Trophoblast cell (in vitro differentiated cells and primary cell): ENCODE measurements at regions not wholly inside any gene's neighbourhood (a gene's known extent, or its start where the extent isn't known, plus 50 kb on each side); places are given as distances from the start of the nearest gene placed in this dataset.
"Not testable (repeated sequence)": the region's sequence is repeated elsewhere in the genome, so short reads cannot be mapped to it uniquely, and the experiment has no call there.

Experiments used
- DNase-seq, 2 donors: peaks; one replicate each; pipeline ENCODE4 v3.0.0-alpha.2; 2016
- H2AFZ ChIP-seq: 2 replicates; pipeline ENCODE4 v1.6.1; 2013; ENCODE audit warnings: low read length, moderate library complexity, mild to moderate bottlenecking; ENCODE audit not compliant: insufficient read depth, poor library complexity
- H2AK5ac ChIP-seq: 2 replicates; pipeline ENCODE4 v1.6.1; 2013; ENCODE audit warnings: mild to moderate bottlenecking, low read length
- H2BK120ac ChIP-seq: 2 replicates; pipeline ENCODE4 v1.6.1; 2013; ENCODE audit warnings: low read length, mild to moderate bottlenecking, moderate library complexity; ENCODE audit not compliant: insufficient read depth, poor library complexity
- H2BK12ac ChIP-seq: 2 replicates; pipeline ENCODE4 v1.6.1; 2013; ENCODE audit warnings: mild to moderate bottlenecking, low read length, moderate library complexity
- H2BK5ac ChIP-seq: 2 replicates; pipeline ENCODE4 v1.6.1; 2013; ENCODE audit warnings: low read length, low read depth, moderate library complexity, mild to moderate bottlenecking; ENCODE audit not compliant: poor library complexity
- H3K14ac ChIP-seq: 2 replicates; pipeline ENCODE4 v1.6.1; 2013; ENCODE audit warnings: mild to moderate bottlenecking, low read length
- H3K18ac ChIP-seq: 2 replicates; pipeline ENCODE4 v1.6.1; 2013; ENCODE audit warnings: mild to moderate bottlenecking, low read length
- H3K23ac ChIP-seq: 2 replicates; pipeline ENCODE4 v1.6.1; 2013; ENCODE audit warnings: low read length
- H3K27ac ChIP-seq: 2 replicates; pipeline ENCODE4 v1.5.1; 2013; ENCODE audit warnings: low read depth, mild to moderate bottlenecking, inconsistent platforms, low read length, moderate library complexity
- H3K27me3 ChIP-seq: 2 replicates; pipeline ENCODE4 v1.6.1; 2013; ENCODE audit warnings: inconsistent platforms, mild to moderate bottlenecking, low read length, moderate library complexity; ENCODE audit not compliant: insufficient read depth
- H3K36me3 ChIP-seq, 2 experiments: 1 replicate in 1 of 2; 2 replicates in 1 of 2; pipeline ENCODE4 v1.6.1; 2013; ENCODE audit warnings: low read length in 2 of 2, mild to moderate bottlenecking in 2 of 2, moderate library complexity in 1 of 2; ENCODE audit not compliant: insufficient read depth in 2 of 2, control insufficient read depth in 1 of 2
- H3K4ac ChIP-seq: 2 replicates; pipeline ENCODE4 v1.6.1; 2013; ENCODE audit warnings: low read depth, mild to moderate bottlenecking, low read length, moderate library complexity
- H3K4me1 ChIP-seq, 2 experiments: 1 replicate in 1 of 2; 2 replicates in 1 of 2; pipeline ENCODE4 v1.6.1; 2013; ENCODE audit warnings: low read length in 2 of 2, mild to moderate bottlenecking in 2 of 2, moderate library complexity in 1 of 2; ENCODE audit not compliant: insufficient read depth in 2 of 2, control insufficient read depth in 1 of 2
- H3K4me2 ChIP-seq: 2 replicates; pipeline ENCODE4 v1.6.1; 2013; ENCODE audit warnings: inconsistent platforms, mild to moderate bottlenecking, low read length, moderate library complexity
- H3K4me3 ChIP-seq: 2 replicates; pipeline ENCODE4 v1.5.1; 2013; ENCODE audit warnings: mild to moderate bottlenecking, low read depth, low read length, inconsistent platforms
- H3K79me1 ChIP-seq: one replicate; pipeline ENCODE4 v1.6.1; 2013; ENCODE audit warnings: low read length
- H3K79me2 ChIP-seq: 2 replicates; pipeline ENCODE4 v1.6.1; 2013; ENCODE audit warnings: low read length, mild to moderate bottlenecking; ENCODE audit not compliant: control insufficient read depth, insufficient read depth, poor library complexity
- H3K9ac ChIP-seq: 2 replicates; pipeline ENCODE4 v1.6.1; 2013; ENCODE audit warnings: mild to moderate bottlenecking, low read length
- H3K9me3 ChIP-seq: 2 replicates; pipeline ENCODE4 v1.6.1; 2013; ENCODE audit warnings: low read depth, mild to moderate bottlenecking, control low read depth, inconsistent platforms, low read length; ENCODE audit not compliant: insufficient read depth
- H4K12ac ChIP-seq: 2 replicates; pipeline ENCODE4 v1.6.1; 2013; ENCODE audit warnings: low read depth, mild to moderate bottlenecking, low read length, moderate library complexity
- H4K8ac ChIP-seq: 2 replicates; pipeline ENCODE4 v1.6.1; 2013; ENCODE audit warnings: low read depth, mild to moderate bottlenecking, low read length, moderate library complexity
- H4K91ac ChIP-seq: one replicate; pipeline ENCODE4 v1.6.1; 2013; ENCODE audit warnings: low read depth, mild to moderate bottlenecking, low read length, moderate library complexity
- WGBS: extraction: QIAGEN DNeasy Blood & Tissue Kit; methylation state at CpG from one replicate; pipeline ENCODE4 v1.1.7; 2013; ENCODE audit warnings: missing lambda C conversion rate; ENCODE audit not compliant: insufficient read length, insufficient coverage; ENCODE audit errors: extremely low coverage; 5-methylcytosine and 5-hydroxymethylcytosine counted together

- no peaks in the 10 kb centered on the region for H3K27me3 ChIP-seq
- H2BK12ac ChIP-seq = no peak overlapping the region
- H3K4ac ChIP-seq = no peak overlapping the region
- H3K79me1 ChIP-seq = no peaks in the 10 kb centered on the region
- H2AFZ ChIP-seq = no peak overlapping the region
- no CpG with 5 or more reads among the region's 2 CpGs for WGBS
- no peak overlapping the region for H4K8ac ChIP-seq
- H4K12ac ChIP-seq = no peak overlapping the region
- H4K91ac ChIP-seq = no peak overlapping the region
- no peak overlapping the region for H3K9ac ChIP-seq
- H3K18ac ChIP-seq = no peak overlapping the region
- no peak for DNase-seq
- H2AK5ac ChIP-seq = no peak overlapping the region
- H3K4me3 ChIP-seq = no peak overlapping the region
- H3K27ac ChIP-seq = no peak overlapping the region
- no peaks in the 10 kb centered on the region for H3K79me2 ChIP-seq
- H3K9me3 ChIP-seq = no peaks in the 10 kb centered on the region
- no peaks in the 10 kb centered on the region for H3K4me1 ChIP-seq
- H2BK120ac ChIP-seq = no peak overlapping the region
- H3K4me2 ChIP-seq = no peak overlapping the region
- no peaks in the 10 kb centered on the region for H3K36me3 ChIP-seq
- H3K23ac ChIP-seq = no peak overlapping the region
- H3K14ac ChIP-seq = no peak overlapping the region
- H2BK5ac ChIP-seq = no peak overlapping the region
Measured at GRCh38 chr1:88581703-88582102, 102.4 kb upstream of the PKN2 start.

GRCh38 chr1:88593358-88593757 is 90.7 kb upstream of the PKN2 start:
- no peak overlapping the region for H3K4ac ChIP-seq
- no peak overlapping the region for H2BK120ac ChIP-seq
- H4K91ac ChIP-seq = no peak overlapping the region
- H3K27ac ChIP-seq = no peak overlapping the region
- H3K9me3 ChIP-seq = no peaks in the 10 kb centered on the region
- H3K4me2 ChIP-seq = no peak overlapping the region
- H3K9ac ChIP-seq = no peak overlapping the region
- no peak overlapping the region for H2BK5ac ChIP-seq
- no peak overlapping the region for H2AFZ ChIP-seq
- no peak overlapping the region for H3K4me3 ChIP-seq
- no peak overlapping the region for H3K23ac ChIP-seq
- no peaks in the 10 kb centered on the region for H3K79me2 ChIP-seq
- H2AK5ac ChIP-seq = no peak overlapping the region
- no peaks in the 10 kb centered on the region for H3K4me1 ChIP-seq
- no peaks in the 10 kb centered on the region for H3K79me1 ChIP-seq
- H3K18ac ChIP-seq = no peak overlapping the region
- H3K36me3 ChIP-seq = no peaks in the 10 kb centered on the region
- DNase-seq = no peak
- no peak overlapping the region for H3K14ac ChIP-seq
- no peak overlapping the region for H4K12ac ChIP-seq
- no peak overlapping the region for H4K8ac ChIP-seq
- no peak overlapping the region for H2BK12ac ChIP-seq
- no peaks in the 10 kb centered on the region for H3K27me3 ChIP-seq

GRCh38 chr1:88595355-88596002 is 88.6 kb upstream of the PKN2 start:
- H3K4ac ChIP-seq = no peak overlapping the region
- no peak overlapping the region for H4K8ac ChIP-seq
- H4K12ac ChIP-seq = no peak overlapping the region
- no peak overlapping the region for H2BK5ac ChIP-seq
- no peaks in the 10 kb centered on the region for H3K36me3 ChIP-seq
- no peaks in the 10 kb centered on the region for H3K79me2 ChIP-seq
- H2BK12ac ChIP-seq = no peak overlapping the region
- H2AFZ ChIP-seq = no peak overlapping the region
- no peak overlapping the region for H4K91ac ChIP-seq
- H3K4me3 ChIP-seq = no peak overlapping the region
- DNase-seq = peak in 1 of 2 donors; percentile 78
- H3K23ac ChIP-seq = no peak overlapping the region
- H3K9ac ChIP-seq = no peak overlapping the region
- H3K4me2 ChIP-seq = no peak overlapping the region
- no peak overlapping the region for H2BK120ac ChIP-seq
- H3K27me3 ChIP-seq = no peaks in the 10 kb centered on the region
- no peak overlapping the region for H2AK5ac ChIP-seq
- H3K79me1 ChIP-seq = no peaks in the 10 kb centered on the region
- H3K4me1 ChIP-seq = no peaks in the 10 kb centered on the region
- H3K27ac ChIP-seq = no peak overlapping the region
- no peak overlapping the region for H3K18ac ChIP-seq
- H3K9me3 ChIP-seq = no peaks in the 10 kb centered on the region
- WGBS = no CpG with 5 or more reads among the region's 4 CpGs
- no peak overlapping the region for H3K14ac ChIP-seq

- H2AK5ac ChIP-seq, H3K9ac ChIP-seq, H3K27ac ChIP-seq, H2BK5ac ChIP-seq, H3K14ac ChIP-seq, H3K4ac ChIP-seq, H3K18ac ChIP-seq, H2BK120ac ChIP-seq, H3K36me3 ChIP-seq, H2AFZ ChIP-seq, H4K8ac ChIP-seq, H3K9me3 ChIP-seq, H2BK12ac ChIP-seq, H4K12ac ChIP-seq, H3K27me3 ChIP-seq, H3K4me3 ChIP-seq, H4K91ac ChIP-seq, H3K23ac ChIP-seq, H3K79me1 ChIP-seq, H3K79me2 ChIP-seq, H3K4me2 ChIP-seq, H3K4me1 ChIP-seq, DNase-seq: not testable (repeated sequence)
- no CpG with 5 or more reads among the region's 1 CpG for WGBS
Measured at GRCh38 chr1:88597973-88598372, 86.1 kb upstream of the PKN2 start.
